Hepatocyte (in vitro differentiated cells): ENCODE measurements at regions not wholly inside any gene's neighbourhood (a gene's known extent, or its start where the extent isn't known, plus 50 kb on each side); places are given as distances from the start of the nearest gene placed in this dataset.
"Not testable (repeated sequence)": the region's sequence is repeated elsewhere in the genome, so short reads cannot be mapped to it uniquely, and the experiment has no call there.

Experiments
- DNase-seq: peaks from one replicate; pipeline ENCODE4 v3.0.0-alpha.2; 2016; ENCODE audit warnings: low spot score
- H2AFZ ChIP-seq: fragments of 200-600 bp; sonication (generic); 2 replicates; pipeline ENCODE4 v1.6.0; 2016; ENCODE audit warnings: antibody characterized with exemption, mild to moderate bottlenecking
- H3K27ac ChIP-seq: fragments of 200-600 bp; sonication (generic); 2 replicates; pipeline ENCODE4 v1.5.1; 2016; ENCODE audit warnings: mild to moderate bottlenecking
- H3K27me3 ChIP-seq: fragments of 200-600 bp; sonication (generic); 2 replicates; pipeline ENCODE4 v1.6.1; 2016
- H3K36me3 ChIP-seq: fragments of 200-600 bp; sonication (generic); replicated peaks from 2 replicates; pipeline ENCODE4 v1.5.1; 2016; ENCODE audit warnings: low read depth; ENCODE audit not compliant: insufficient read depth
- H3K4me1 ChIP-seq: fragments of 200-600 bp; sonication (generic); 2 replicates; pipeline ENCODE4 v1.5.1; 2016; ENCODE audit warnings: mild to moderate bottlenecking, moderate library complexity; ENCODE audit not compliant: insufficient read depth
- H3K4me2 ChIP-seq: fragments of 200-600 bp; sonication (generic); 2 replicates; pipeline ENCODE4 v1.6.0; 2016
- H3K4me3 ChIP-seq: fragments of 200-600 bp; sonication (generic); 2 replicates; pipeline ENCODE4 v1.5.1; 2016; ENCODE audit warnings: mild to moderate bottlenecking
- H3K79me2 ChIP-seq: fragments of 200-600 bp; sonication (generic); 2 replicates; pipeline ENCODE4 v1.6.0; 2017; ENCODE audit warnings: mild to moderate bottlenecking
- H3K9me2 ChIP-seq: fragments of 200-600 bp; sonication (generic); replicated peaks from 2 replicates; pipeline ENCODE4 v1.6.0; 2017; ENCODE audit warnings: mild to moderate bottlenecking; ENCODE audit not compliant: insufficient read depth
- H3K9me3 ChIP-seq: fragments of 200-600 bp; sonication (generic); 2 replicates; pipeline ENCODE4 v1.5.1; 2016; ENCODE audit warnings: low read depth, mild to moderate bottlenecking
- H4K20me1 ChIP-seq: fragments of 200-600 bp; sonication (generic); 2 replicates; pipeline ENCODE4 v1.6.0; 2016; ENCODE audit warnings: mild to moderate bottlenecking; ENCODE audit not compliant: insufficient read depth, poor library complexity, severe bottlenecking
- CTCF ChIP-seq: fragments of 200-600 bp; sonication (generic); IDR thresholded peaks from 2 replicates; pipeline ENCODE4 v1.5.1; 2016; ENCODE audit warnings: antibody characterized with exemption, mild to moderate bottlenecking; ENCODE audit not compliant: poor library complexity
- EZH2 ChIP-seq: fragments of 200-600 bp; sonication (generic); IDR thresholded peaks from 2 replicates; pipeline ENCODE4 v1.6.1; 2016; ENCODE audit warnings: antibody characterized with exemption, mild to moderate bottlenecking, borderline replicate concordance
- EZH2phosphoT487 ChIP-seq: fragments of 200-600 bp; sonication (generic); IDR thresholded peaks from one replicate; pipeline ENCODE4 v1.6.1; 2018; ENCODE audit warnings: antibody characterized with exemption, mild to moderate bottlenecking, low read depth, moderate library complexity; ENCODE audit not compliant: unreplicated experiment, severe bottlenecking
- WGBS: methylation state at CpG from one replicate; pipeline ENCODE4 v1.1.6; 2016; ENCODE audit warnings: low lambda C conversion rate; ENCODE audit errors: missing lambda C conversion rate; 5-methylcytosine and 5-hydroxymethylcytosine counted together

GRCh38 chr6:11847515-11848345, 69.1 kb upstream of the ADTRP start:
- Histone ChIP-seq H3K27me3 (no peaks in the 10 kb centered on the region), H3K4me1 (peaks cover 4% of the 10 kb centered on the region), H3K4me2 (no peak overlapping the region), H3K9me3 (no peaks in the 10 kb centered on the region), H3K27ac (peak overlapping the region; percentile 38), H3K4me3 (no peak overlapping the region), H4K20me1 (no peaks in the 10 kb centered on the region), H3K79me2 (no peaks in the 10 kb centered on the region), H2AFZ (no peak overlapping the region), H3K9me2 (no peaks in the 10 kb centered on the region), H3K36me3 (no peaks in the 10 kb centered on the region)
- 64% methylated on average over 6 of the region's 6 CpGs for WGBS
- DNase-seq: peak; percentile 20
- TF ChIP-seq EZH2phosphoT487: no peak
- TF ChIP-seq EZH2: no peak
- no peak for TF ChIP-seq CTCF

- not testable (repeated sequence) for H3K27me3 ChIP-seq, DNase-seq, H3K4me1 ChIP-seq, H3K79me2 ChIP-seq, H3K4me3 ChIP-seq, H3K36me3 ChIP-seq, H4K20me1 ChIP-seq, H3K9me3 ChIP-seq, H3K4me2 ChIP-seq, H2AFZ ChIP-seq, H3K9me2 ChIP-seq
- WGBS: 94% methylated on average over 2 of the region's 2 CpGs
- H3K27ac ChIP-seq: peak overlapping the region; percentile 32
Observed at GRCh38 chr6:11847068-11847467, 68.5 kb upstream of the ADTRP start.

GRCh38 chr6:11845664-11846577, 67.3 kb upstream of the ADTRP start:
- WGBS: 92% methylated on average over 5 of the region's 5 CpGs
- no peak overlapping the region for H3K4me2 ChIP-seq
- TF ChIP-seq CTCF: no peak
- no peak for TF ChIP-seq EZH2
- no peak for TF ChIP-seq EZH2phosphoT487
- no peaks in the 10 kb centered on the region for H3K36me3 ChIP-seq
- no peak overlapping the region for H3K4me3 ChIP-seq
- no peaks in the 10 kb centered on the region for H3K9me3 ChIP-seq
- DNase-seq: no peak
- no peak overlapping the region for H2AFZ ChIP-seq
- no peaks in the 10 kb centered on the region for H3K9me2 ChIP-seq
- H3K27me3 ChIP-seq: no peaks in the 10 kb centered on the region
- H3K27ac ChIP-seq: no peak overlapping the region
- peaks cover 4% of the 10 kb centered on the region for H3K4me1 ChIP-seq
- no peaks in the 10 kb centered on the region for H3K79me2 ChIP-seq
- no peaks in the 10 kb centered on the region for H4K20me1 ChIP-seq

GRCh38 chr6:11842795-11843194, 64.2 kb upstream of the ADTRP start:
- not testable (repeated sequence) for H3K27me3 ChIP-seq, H2AFZ ChIP-seq, H4K20me1 ChIP-seq, H3K4me2 ChIP-seq, H3K27ac ChIP-seq, H3K4me1 ChIP-seq, H3K36me3 ChIP-seq, H3K9me2 ChIP-seq, H3K9me3 ChIP-seq, H3K4me3 ChIP-seq, H3K79me2 ChIP-seq, DNase-seq
- WGBS: 98% methylated on average over 3 of the region's 3 CpGs
